A673 (cell line): ENCODE measurements at regions not wholly inside any gene's neighbourhood (a gene's known extent, or its start where the extent isn't known, plus 50 kb on each side); places are given as distances from the start of the nearest gene placed in this dataset.
A peak's percentile ranks its signal among the peaks of the same experiment; 100 is the strongest.

Experiments
- BruUV-seq: library from RNA; stranded (reverse); fragments of 400-500 nt; replicated peaks from 2 replicates; lab custom pipeline; 2021; lab: Mats Ljungman, UMichigan
- CTCF ChIA-PET: fragments of 300-600 bp; sonication (Branson Sonifier 250); formaldehyde crosslinking; loops from one replicate; lab custom pipeline; 2022; ENCODE audit warnings: antibody characterized with exemption; lab: Charles Lee
- POLR2A ChIA-PET: fragments of 300-600 bp; sonication (Branson Sonifier 250); formaldehyde crosslinking; loops from one replicate; lab custom pipeline; 2022; ENCODE audit warnings: antibody characterized with exemption; ENCODE audit not compliant: low non-redundant PET; lab: Charles Lee
- DNase-seq: peaks from one replicate; pipeline ENCODE4 v3.0.0-alpha.2; 2015; ENCODE audit warnings: low spot score
- H3K27ac ChIP-seq: fragments of 200-600 bp; sonication (generic); 2 replicates; pipeline ENCODE4 v1.5.1; 2016; ENCODE audit warnings: mixed run types, low read depth, mild to moderate bottlenecking, mixed read lengths, antibody characterized with exemption, low read length; ENCODE audit not compliant: poor library complexity, severe bottlenecking
- H3K27me3 ChIP-seq: fragments of 200-600 bp; sonication (generic); replicated peaks from 2 replicates; pipeline ENCODE4 v1.6.1; 2017; ENCODE audit warnings: mixed run types, low read depth, mild to moderate bottlenecking, mixed read lengths, antibody characterized with exemption, low read length; ENCODE audit not compliant: insufficient read depth, poor library complexity
- H3K36me3 ChIP-seq: fragments of 200-600 bp; sonication (generic); 2 replicates; pipeline ENCODE4 v1.6.1; 2016; ENCODE audit warnings: mixed run types, mild to moderate bottlenecking, mixed read lengths, antibody characterized with exemption, low read length; ENCODE audit not compliant: insufficient read depth, poor library complexity, severe bottlenecking
- H3K4me1 ChIP-seq: fragments of 200-600 bp; sonication (generic); 2 replicates; pipeline ENCODE4 v1.6.1; 2017; ENCODE audit warnings: mixed run types, mild to moderate bottlenecking, mixed read lengths, antibody characterized with exemption, low read length; ENCODE audit not compliant: insufficient read depth, poor library complexity, severe bottlenecking
- H3K4me3 ChIP-seq: fragments of 200-600 bp; sonication (generic); 2 replicates; pipeline ENCODE4 v1.5.1; 2016; ENCODE audit warnings: low read depth, mixed run types, mild to moderate bottlenecking, mixed read lengths, low read length; ENCODE audit not compliant: poor library complexity, severe bottlenecking
- H3K9me3 ChIP-seq: fragments of 200-600 bp; sonication (generic); 2 replicates; pipeline ENCODE4 v1.6.1; 2016; ENCODE audit warnings: mixed run types, low read depth, mild to moderate bottlenecking, mixed read lengths, antibody characterized with exemption, low read length; ENCODE audit not compliant: poor library complexity, severe bottlenecking
- CTCF ChIP-seq: fragments of 300-800, 200-600 bp; sonication (generic); conservative IDR thresholded peaks from 2 replicates; pipeline ENCODE4 v1.5.1; 2017; ENCODE audit warnings: low read depth, mild to moderate bottlenecking, antibody characterized with exemption, low read length, moderate library complexity, mixed read lengths
- EZH2 ChIP-seq: fragments of 200-600 bp; sonication (generic); IDR thresholded peaks from 2 replicates; pipeline ENCODE4 v1.6.1; 2017; ENCODE audit warnings: borderline replicate concordance, low read depth, mild to moderate bottlenecking, mixed read lengths, antibody characterized with exemption, low read length; ENCODE audit not compliant: poor library complexity, severe bottlenecking
- intact Hi-C: fragments of 100-400 bp; cut with micrococcal nuclease; formaldehyde crosslinking; loops from one replicate; pipeline ENCODE4 v1.10.0; 2022; ENCODE audit not compliant: unreplicated experiment

- peak; percentile 25 for DNase-seq
- H3K27me3 ChIP-seq: no peaks in the 10 kb centered on the region
- no peaks in the 10 kb centered on the region for H3K9me3 ChIP-seq
- intact Hi-C loops: no loop called here
- TF ChIP-seq EZH2 (no peak), CTCF (peak; percentile 33; the same call in 1 of the 2 replicates)
- CTCF ChIA-PET: no interaction called here
- POLR2A ChIA-PET: no interaction called here
- no peak overlapping the region for H3K4me3 ChIP-seq
- BruUV-seq: no TSS peak
- H3K4me1 ChIP-seq: no peaks in the 10 kb centered on the region
- H3K36me3 ChIP-seq: no peaks in the 10 kb centered on the region
- no peak overlapping the region for H3K27ac ChIP-seq
Measured at GRCh38 chr16:51337662-51338061, 186.6 kb upstream of the SALL1 start.

- ChIA-PET CTCF (no interaction called here), POLR2A (no interaction called here)
- Histone ChIP-seq H3K4me1 (no peaks in the 10 kb centered on the region), H3K27me3 (no peaks in the 10 kb centered on the region), H3K27ac (no peak overlapping the region), H3K36me3 (no peaks in the 10 kb centered on the region), H3K4me3 (no peak overlapping the region), H3K9me3 (no peaks in the 10 kb centered on the region)
- intact Hi-C loops: no loop called here
- no peak for DNase-seq
- BruUV-seq: no TSS peak
- TF ChIP-seq CTCF (no peak), EZH2 (no peak)
Measured at GRCh38 chr16:51328733-51329132, 177.7 kb upstream of the SALL1 start.

- H3K27ac ChIP-seq: no peak overlapping the region
- TF ChIP-seq EZH2 (no peak), CTCF (no peak)
- CTCF ChIA-PET: no interaction called here
Measured at GRCh38 chr16:51327001-51327400, 175.9 kb upstream of the SALL1 start.

More at GRCh38 chr16:51327001-51327400, 175.9 kb upstream of the SALL1 start:
- BruUV-seq: no TSS peak
- Histone ChIP-seq H3K36me3 (no peaks in the 10 kb centered on the region), H3K27me3 (no peaks in the 10 kb centered on the region), H3K4me1 (no peaks in the 10 kb centered on the region), H3K9me3 (no peaks in the 10 kb centered on the region), H3K4me3 (no peak overlapping the region)
- POLR2A ChIA-PET: no interaction called here
- intact Hi-C loops: no loop called here
- DNase-seq: no peak
